Activated CD8-positive, alpha-beta memory T cell treated with anti-CD3 and anti-CD28 coated beads, Interleukin-2, amount 10 ng/mL, durations not matched to agents 7 days and 5 days (primary cell): ENCODE measurements at regions not wholly inside any gene's neighbourhood (a gene's known extent, or its start where the extent isn't known, plus 50 kb on each side); places are given as distances from the start of the nearest gene placed in this dataset.

Experiments
- ATAC-seq: fragments of 150-1000 bp; cut with Tn5 transposase; one replicate; pipeline ENCODE4 v1.10.0; 2021; ENCODE audit warnings: moderate library complexity
- CTCF ChIA-PET: fragments of 350-600 bp; sonication (Branson Sonifier 250); formaldehyde crosslinking; loops from one replicate; lab custom pipeline; 2021; ENCODE audit warnings: antibody characterized with exemption; lab: Charles Lee
- DNase-seq: peaks from one replicate; pipeline ENCODE4 v3.0.0-alpha.2; 2020
- H3K27ac Mint-ChIP-seq: one replicate; pipeline ENCODE4 v1.8.0; 2021; ENCODE audit warnings: mild to moderate bottlenecking, mixed read lengths
- H3K27me3 Mint-ChIP-seq: one replicate; pipeline ENCODE4 v1.8.0; 2021; ENCODE audit warnings: mixed read lengths
- H3K36me3 Mint-ChIP-seq: one replicate; pipeline ENCODE4 v1.8.0; 2021; ENCODE audit warnings: mild to moderate bottlenecking, mixed read lengths
- H3K4me1 Mint-ChIP-seq: one replicate; pipeline ENCODE4 v1.8.0; 2021; ENCODE audit warnings: mixed read lengths
- H3K4me3 Mint-ChIP-seq: one replicate; pipeline ENCODE4 v1.8.0; 2021; ENCODE audit warnings: mild to moderate bottlenecking, moderate library complexity, mixed read lengths
- H3K9me3 Mint-ChIP-seq: one replicate; pipeline ENCODE4 v1.8.0; 2022; ENCODE audit warnings: low read depth, mixed read lengths

- no peaks in the 10 kb centered on the region for H3K4me1 Mint-ChIP-seq
- CTCF ChIA-PET: no interaction called here
- ATAC-seq: no peak
Observed at GRCh38 chr3:148265841-148266240, 431.9 kb upstream of the AGTR1 start.

GRCh38 chr3:148266341-148266740 is 431.4 kb upstream of the AGTR1 start:
- CTCF ChIA-PET: no interaction called here
- H3K9me3 Mint-ChIP-seq: no peaks in the 10 kb centered on the region
- H3K27ac Mint-ChIP-seq: no peak overlapping the region
- ATAC-seq (no peak), DNase-seq (no peak)
- no peaks in the 10 kb centered on the region for H3K36me3 Mint-ChIP-seq
- H3K4me3 Mint-ChIP-seq: no peak overlapping the region
- H3K4me1 Mint-ChIP-seq: no peaks in the 10 kb centered on the region
- no peaks in the 10 kb centered on the region for H3K27me3 Mint-ChIP-seq

More at GRCh38 chr3:148265841-148266240, 431.9 kb upstream of the AGTR1 start:
- Mint-ChIP-seq H3K36me3 (no peaks in the 10 kb centered on the region), H3K4me3 (no peak overlapping the region), H3K27me3 (no peaks in the 10 kb centered on the region), H3K9me3 (no peaks in the 10 kb centered on the region), H3K27ac (no peak overlapping the region)
- DNase-seq: no peak

GRCh38 chr3:148269816-148270215 is 427.9 kb upstream of the AGTR1 start:
- Mint-ChIP-seq H3K9me3 (no peaks in the 10 kb centered on the region), H3K4me3 (no peak overlapping the region), H3K27me3 (no peaks in the 10 kb centered on the region), H3K4me1 (no peaks in the 10 kb centered on the region), H3K27ac (no peak overlapping the region), H3K36me3 (no peaks in the 10 kb centered on the region)
- CTCF ChIA-PET: no interaction called here
- no peak for ATAC-seq
- no peak for DNase-seq

DNA sequence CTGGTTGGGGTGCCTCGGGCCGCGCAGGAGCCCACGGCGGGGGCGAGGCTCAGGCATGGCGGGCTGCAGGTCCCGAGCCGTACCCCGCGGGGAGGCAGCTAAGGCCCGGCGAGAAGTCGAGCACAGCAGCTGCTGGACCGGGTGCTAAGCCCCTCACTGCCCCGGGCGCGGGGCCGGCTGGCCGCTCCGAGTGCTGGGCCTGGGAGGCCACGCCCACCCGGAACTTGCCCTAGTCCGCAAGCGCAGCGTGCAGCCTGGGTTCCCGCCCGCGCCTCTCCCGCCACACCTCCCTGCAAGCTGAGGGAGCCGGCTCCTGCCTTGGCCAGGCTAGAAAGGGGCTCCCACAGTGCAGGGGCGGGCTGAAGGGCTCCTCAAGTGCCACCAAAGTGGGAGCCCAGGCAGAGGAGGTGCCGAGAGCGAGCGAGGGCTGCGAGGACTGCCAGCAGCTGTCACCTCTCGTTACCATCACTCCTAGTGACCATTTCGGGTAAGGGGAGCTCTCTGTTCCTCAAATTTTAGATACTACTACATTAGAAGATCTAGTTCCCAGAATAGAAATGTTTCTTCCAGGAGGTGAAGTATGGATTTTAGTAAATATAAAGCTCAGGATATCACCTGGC is 417.0 kb upstream of the AGTR1 start:
- peaks cover 2% of the 10 kb centered on the region for H3K9me3 Mint-ChIP-seq
- no peak overlapping the region for H3K27ac Mint-ChIP-seq
- CTCF ChIA-PET: no interaction called here
- H3K27me3 Mint-ChIP-seq: no peaks in the 10 kb centered on the region
- no peaks in the 10 kb centered on the region for H3K4me1 Mint-ChIP-seq
- no peaks in the 10 kb centered on the region for H3K36me3 Mint-ChIP-seq
- H3K4me3 Mint-ChIP-seq: no peak overlapping the region
- DNase-seq (no peak), ATAC-seq (no peak)

GRCh38 chr3:148289159-148289558 is 408.5 kb upstream of the AGTR1 start:
- Mint-ChIP-seq H3K36me3 (no peaks in the 10 kb centered on the region), H3K4me3 (no peak overlapping the region), H3K27ac (no peak overlapping the region), H3K9me3 (no peaks in the 10 kb centered on the region), H3K4me1 (no peaks in the 10 kb centered on the region), H3K27me3 (peaks cover 9% of the 10 kb centered on the region)
- CTCF ChIA-PET: no interaction called here
- DNase-seq: no peak
- no peak for ATAC-seq

GRCh38 chr3:148297013-148297412 is 400.7 kb upstream of the AGTR1 start:
- Mint-ChIP-seq H3K27me3 (no peaks in the 10 kb centered on the region), H3K27ac (peak overlapping the region; percentile 32), H3K4me3 (no peak overlapping the region), H3K9me3 (peaks cover 6% of the 10 kb centered on the region), H3K36me3 (peaks cover 21% of the 10 kb centered on the region), H3K4me1 (peaks cover 22% of the 10 kb centered on the region)
- ATAC-seq: no peak
- CTCF ChIA-PET: no interaction called here
- DNase-seq: no peak

DNA sequence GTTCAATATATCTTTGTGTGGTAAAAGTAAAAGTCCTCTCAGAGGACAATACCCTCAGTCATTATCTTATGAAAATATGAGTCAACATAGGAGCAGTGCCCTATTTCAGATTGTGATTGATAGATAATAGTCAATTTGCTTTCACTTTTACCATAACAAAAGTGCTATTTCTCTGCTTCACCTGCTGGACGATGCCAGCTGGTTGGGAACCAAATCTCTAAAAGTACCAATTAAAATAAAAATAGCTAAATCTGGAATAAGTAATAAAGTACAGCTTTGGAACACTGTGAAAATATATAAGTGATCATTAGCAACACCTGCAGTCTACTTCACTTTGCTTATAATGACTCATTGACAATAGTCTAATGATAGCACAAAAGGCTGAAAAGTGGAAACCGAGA is 390.3 kb upstream of the AGTR1 start:
- Mint-ChIP-seq H3K36me3 (no peaks in the 10 kb centered on the region), H3K27ac (no peak overlapping the region), H3K27me3 (peaks cover 3% of the 10 kb centered on the region), H3K4me1 (no peaks in the 10 kb centered on the region), H3K9me3 (peaks cover 2% of the 10 kb centered on the region), H3K4me3 (no peak overlapping the region)
- DNase-seq: no peak
- CTCF ChIA-PET: no interaction called here
- no peak for ATAC-seq

GRCh38 chr3:148309390-148310035 is 388.2 kb upstream of the AGTR1 start:
- DNase-seq (peak; percentile 50), ATAC-seq (peak; percentile 55)
- no peaks in the 10 kb centered on the region for H3K36me3 Mint-ChIP-seq
- no peaks in the 10 kb centered on the region for H3K27me3 Mint-ChIP-seq
- H3K4me3 Mint-ChIP-seq: no peak overlapping the region
- CTCF ChIA-PET: interaction anchor here (0.7 kb wide), 1 partner anchor 158 kb away, joined by 3 read pairs; no protein-coding TSS in a partner anchor
- H3K27ac Mint-ChIP-seq: no peak overlapping the region
- H3K9me3 Mint-ChIP-seq: no peaks in the 10 kb centered on the region
- H3K4me1 Mint-ChIP-seq: no peaks in the 10 kb centered on the region

DNA sequence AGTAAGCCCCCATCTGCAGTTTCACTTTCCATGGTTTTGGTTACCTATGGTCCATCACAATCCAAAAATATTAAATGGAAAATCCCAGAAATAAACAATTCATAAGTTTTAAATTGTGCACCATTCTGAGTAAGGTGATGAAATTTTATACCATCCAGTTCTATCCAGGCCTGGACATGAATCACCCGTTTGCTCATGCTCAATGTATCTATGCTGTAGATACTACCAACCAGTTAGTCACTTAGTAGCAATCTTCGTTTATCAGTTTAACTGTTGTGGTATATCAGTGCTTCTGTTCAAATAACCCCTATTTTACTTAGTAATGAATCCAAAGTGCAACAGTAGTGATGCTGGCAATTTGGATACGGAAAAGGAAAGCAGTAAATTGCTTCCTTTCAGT is 381.9 kb upstream of the AGTR1 start:
- CTCF ChIA-PET: no interaction called here
- DNase-seq: no peak
- no peak overlapping the region for H3K4me3 Mint-ChIP-seq
- no peak for ATAC-seq
- H3K9me3 Mint-ChIP-seq: peaks cover 2% of the 10 kb centered on the region
- H3K27ac Mint-ChIP-seq: no peak overlapping the region
- no peaks in the 10 kb centered on the region for H3K27me3 Mint-ChIP-seq
- H3K4me1 Mint-ChIP-seq: peaks cover 11% of the 10 kb centered on the region
- H3K36me3 Mint-ChIP-seq: no peaks in the 10 kb centered on the region

- H3K9me3 Mint-ChIP-seq: peaks cover 2% of the 10 kb centered on the region
- H3K27me3 Mint-ChIP-seq: peaks cover 2% of the 10 kb centered on the region
- H3K4me3 Mint-ChIP-seq: no peak overlapping the region
- H3K27ac Mint-ChIP-seq: no peak overlapping the region
- CTCF ChIA-PET: no interaction called here
- H3K4me1 Mint-ChIP-seq: peaks cover 11% of the 10 kb centered on the region
- H3K36me3 Mint-ChIP-seq: no peaks in the 10 kb centered on the region
- ATAC-seq (no peak), DNase-seq (no peak)
Observed at GRCh38 chr3:148318240-148318639, 379.5 kb upstream of the AGTR1 start.

DNA sequence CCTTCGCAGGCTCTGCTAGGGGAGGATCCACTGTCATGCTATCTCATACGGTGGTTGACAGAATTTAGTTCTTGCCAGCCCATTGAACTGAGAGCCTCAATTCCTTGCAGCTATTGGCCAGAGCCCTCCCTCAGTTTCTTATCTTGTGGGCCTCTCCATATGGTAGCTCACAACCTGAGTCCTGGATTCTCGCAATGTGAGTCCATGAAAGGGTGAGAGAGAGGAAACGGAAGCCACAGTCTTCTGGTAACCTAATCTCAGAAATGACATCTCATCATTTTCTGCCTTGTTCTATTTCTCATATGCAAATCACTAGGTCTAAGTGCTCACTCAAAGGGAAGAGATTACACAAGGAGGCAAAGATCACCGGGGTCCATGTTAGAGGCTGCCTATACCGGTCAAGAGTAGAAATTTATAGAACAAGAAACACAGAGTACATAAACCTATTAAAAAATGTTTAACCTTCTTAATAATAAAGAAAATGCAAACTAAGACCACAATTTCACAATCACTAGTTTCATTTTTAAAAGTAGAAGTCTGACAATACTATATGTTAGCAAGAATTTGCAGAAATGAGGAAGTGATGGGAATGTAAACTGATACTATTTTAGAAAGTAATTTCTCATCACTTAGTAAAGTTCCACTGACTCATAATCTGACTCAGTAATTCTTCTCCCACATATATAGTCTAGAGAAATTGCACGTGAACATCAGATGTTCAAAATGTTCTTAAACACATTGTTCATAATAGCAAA is 378.4 kb upstream of the AGTR1 start:
- peak overlapping the region; percentile 75 for H3K27ac Mint-ChIP-seq

GRCh38 chr3:148319960-148320359 is 377.7 kb upstream of the AGTR1 start:
- Mint-ChIP-seq H3K4me3 (no peak overlapping the region), H3K9me3 (peaks cover 6% of the 10 kb centered on the region), H3K4me1 (peaks cover 11% of the 10 kb centered on the region), H3K36me3 (no peaks in the 10 kb centered on the region), H3K27ac (peak overlapping the region; percentile 54), H3K27me3 (peaks cover 4% of the 10 kb centered on the region)
- DNase-seq: no peak
- CTCF ChIA-PET: no interaction called here
- ATAC-seq: no peak

More for the DNA sequence above, 378.4 kb upstream of the AGTR1 start:
- H3K36me3 Mint-ChIP-seq: no peaks in the 10 kb centered on the region
- H3K27me3 Mint-ChIP-seq: peaks cover 4% of the 10 kb centered on the region
- ATAC-seq (peak; percentile 80), DNase-seq (peak; percentile 40)
- H3K9me3 Mint-ChIP-seq: peaks cover 6% of the 10 kb centered on the region
- CTCF ChIA-PET: no interaction called here
- peak overlapping the region; percentile 35 for H3K4me3 Mint-ChIP-seq
- peaks cover 11% of the 10 kb centered on the region for H3K4me1 Mint-ChIP-seq

GRCh38 chr3:148329481-148330235 is 368.0 kb upstream of the AGTR1 start:
- H3K4me1 Mint-ChIP-seq: no peaks in the 10 kb centered on the region
- no peak for ATAC-seq

More at GRCh38 chr3:148329481-148330235, 368.0 kb upstream of the AGTR1 start:
- H3K27ac Mint-ChIP-seq: no peak overlapping the region
- no peak overlapping the region for H3K4me3 Mint-ChIP-seq
- H3K27me3 Mint-ChIP-seq: no peaks in the 10 kb centered on the region
- CTCF ChIA-PET: no interaction called here
- DNase-seq: no peak
- H3K9me3 Mint-ChIP-seq: no peaks in the 10 kb centered on the region
- no peaks in the 10 kb centered on the region for H3K36me3 Mint-ChIP-seq
